B cell (primary cell): ENCODE measurements at regions not wholly inside any gene's neighbourhood (a gene's known extent, or its start where the extent isn't known, plus 50 kb on each side); places are given as distances from the start of the nearest gene placed in this dataset.

Source experiments
- ATAC-seq: fragments of 200-7000 bp; cut with Tn5 transposase; one replicate; pipeline ENCODE4 v1.10.0; 2021; ENCODE audit warnings: low read depth, mild to moderate bottlenecking, moderate number of reproducible peaks, moderate library complexity
- CTCF ChIA-PET: fragments of 350-600 bp; sonication (Branson Sonifier 250); formaldehyde crosslinking; loops from one replicate; lab custom pipeline; 2021; ENCODE audit warnings: antibody characterized with exemption, inconsistent platforms; lab: Charles Lee
- POLR2A ChIA-PET: fragments of 350-600 bp; sonication (Branson Sonifier 250); formaldehyde crosslinking; loops from one replicate; lab custom pipeline; 2021; ENCODE audit warnings: antibody characterized with exemption; lab: Charles Lee
- DNase-seq: peaks from one replicate; pipeline ENCODE4 v3.0.0; 2013
- H2AFZ ChIP-seq: 2 replicates; pipeline ENCODE4 v1.6.1; 2012; ENCODE audit warnings: mild to moderate bottlenecking, low read depth, low read length; ENCODE audit not compliant: insufficient read depth, poor library complexity, severe bottlenecking
- H3K27ac ChIP-seq, 2 donors: 1 replicate in 1 of 2; 2 replicates in 1 of 2; pipeline ENCODE4 v1.5.1; 2012 to 2013; ENCODE audit warnings: low read length in 2 of 2, mild to moderate bottlenecking in 2 of 2, moderate library complexity in 1 of 2
- H3K27me3 ChIP-seq, 4 experiments: fragments of 200-600 bp in 1 of 4; sonication (generic) in 1 of 4; replicated peaks in 1 of 4; 1 replicate in 2 of 4; 2 replicates in 2 of 4; pipeline versions ENCODE4 v1.6.1 to v1.7.0; 2013 to 2016; ENCODE audit warnings: low read length in 3 of 4, mild to moderate bottlenecking in 2 of 4, mixed read lengths in 1 of 4, moderate library complexity in 1 of 4; ENCODE audit not compliant: insufficient read depth in 4 of 4, control insufficient read depth in 3 of 4; ENCODE audit errors: control extremely low read depth in 1 of 4
- H3K36me3 ChIP-seq, 2 experiments: replicated peaks in 1 of 2; 1 replicate in 1 of 2; 2 replicates in 1 of 2; pipeline versions ENCODE4 v1.6.1 to v1.7.1; 2013; ENCODE audit warnings: low read length in 1 of 2; ENCODE audit not compliant: insufficient read depth in 2 of 2, control insufficient read depth in 1 of 2; ENCODE audit errors: control extremely low read depth in 1 of 2, extremely low read depth in 1 of 2
- H3K4me1 ChIP-seq, 2 donors: fragments of 200-600 bp in 1 of 2; sonication (generic) in 1 of 2; 1 replicate in 1 of 2; 2 replicates in 1 of 2; pipeline versions ENCODE4 v1.5.1 to v1.6.1; 2013 to 2017; ENCODE audit warnings: low read length in 2 of 2; ENCODE audit not compliant: control insufficient read depth in 2 of 2, insufficient read depth in 2 of 2
- H3K4me2 ChIP-seq: replicated peaks from 2 replicates; pipeline ENCODE3; 2012; ENCODE audit warnings: mild to moderate bottlenecking, low read depth, low read length; ENCODE audit not compliant: poor library complexity, severe bottlenecking
- H3K4me3 ChIP-seq, 5 experiments: fragments of 200-600 bp in 1 of 5; sonication (generic) in 1 of 5; 1 replicate in 3 of 5; 2 replicates in 2 of 5; pipeline versions ENCODE4 v1.5.1 to v1.7.0; 2011 to 2016; ENCODE audit warnings: low read length in 4 of 5, mild to moderate bottlenecking in 4 of 5, low read depth in 2 of 5, control low read depth in 1 of 5, moderate library complexity in 1 of 5; ENCODE audit not compliant: insufficient read depth in 1 of 5; ENCODE audit errors: control extremely low read depth in 1 of 5, extremely low read depth in 1 of 5
- H3K79me2 ChIP-seq: fragments of 200-600 bp; sonication (generic); one replicate; pipeline ENCODE4 v1.6.0; 2016; ENCODE audit warnings: low read length; ENCODE audit not compliant: control insufficient read depth, insufficient read depth
- H3K9ac ChIP-seq: fragments of 200-600 bp; sonication (generic); 2 replicates; pipeline ENCODE4 v1.6.1; 2017; ENCODE audit warnings: mild to moderate bottlenecking, low read length, moderate library complexity
- H3K9me3 ChIP-seq, 3 donors: one replicate each; pipeline versions ENCODE4 v1.6.1 to v1.7.1; 2013; ENCODE audit warnings: low read length in 2 of 3; ENCODE audit not compliant: control insufficient read depth in 2 of 3, insufficient read depth in 1 of 3; ENCODE audit errors: control extremely low read depth in 1 of 3
- H4K20me1 ChIP-seq: 2 replicates; pipeline ENCODE4 v1.6.0; 2012; ENCODE audit warnings: mild to moderate bottlenecking, low read length; ENCODE audit not compliant: insufficient read depth, control insufficient read depth, poor library complexity, severe bottlenecking
- H3K27ac Mint-ChIP-seq: one replicate; pipeline ENCODE4 v1.8.0; 2021; ENCODE audit warnings: mixed read lengths
- H3K27me3 Mint-ChIP-seq: one replicate; pipeline ENCODE4 v1.8.0; 2021; ENCODE audit warnings: mixed read lengths
- H3K4me1 Mint-ChIP-seq: one replicate; pipeline ENCODE4 v1.8.0; 2021; ENCODE audit warnings: mixed read lengths
- H3K4me3 Mint-ChIP-seq: one replicate; pipeline ENCODE4 v1.8.0; 2021; ENCODE audit warnings: mixed read lengths
- H3K9me3 Mint-ChIP-seq: one replicate; pipeline ENCODE4 v1.8.0; 2022; ENCODE audit warnings: mixed read lengths; ENCODE audit not compliant: insufficient read depth
- CTCF ChIP-seq: fragments of 200-600 bp; IDR thresholded peaks from one replicate; pipeline ENCODE4 v1.8.0; 2022; ENCODE audit warnings: antibody characterized with exemption, mild to moderate bottlenecking
- EZH2 ChIP-seq: IDR thresholded peaks from 2 replicates; pipeline ENCODE4 v1.6.1; 2012; ENCODE audit warnings: borderline replicate concordance, low read depth, mild to moderate bottlenecking, moderate library complexity, low read length; ENCODE audit not compliant: insufficient read depth, poor library complexity, severe bottlenecking
- WGBS: methylation state at CpG from one replicate; pipeline ENCODE4 v1.1.5; 2013; ENCODE audit warnings: missing lambda C conversion rate; ENCODE audit not compliant: insufficient coverage; 5-methylcytosine and 5-hydroxymethylcytosine counted together
- intact Hi-C: fragments of 100-400 bp; cut with micrococcal nuclease; formaldehyde crosslinking; loops from one replicate; pipeline ENCODE4 v1.10.0; 2022

- ChIA-PET POLR2A (no interaction called here), CTCF (no interaction called here)
- Histone ChIP-seq H3K4me2 (no peak overlapping the region), H3K27ac (no peak overlapping the region), H3K36me3 (no peaks in the 10 kb centered on the region), H3K79me2 (no peaks in the 10 kb centered on the region), H4K20me1 (no peaks in the 10 kb centered on the region), H2AFZ (no peak overlapping the region), H3K9ac (no peak overlapping the region), H3K27me3 (peaks cover 0 to 6% (median 1%) of the 10 kb centered on the region in 4 experiments), H3K4me3 (no peak overlapping the region), H3K9me3 (no peaks in the 10 kb centered on the region), H3K4me1 (no peaks in the 10 kb centered on the region)
- DNase-seq (no peak), ATAC-seq (no peak)
- WGBS = 100% methylated on average over 4 of the region's 4 CpGs
- H3K27me3 Mint-ChIP-seq = peaks cover 29% of the 10 kb centered on the region
- TF ChIP-seq EZH2 (no peak), CTCF (no peak)
- no peaks in the 10 kb centered on the region for H3K9me3 Mint-ChIP-seq
- H3K27ac Mint-ChIP-seq = no peak overlapping the region
- no peak overlapping the region for H3K4me3 Mint-ChIP-seq
- H3K4me1 Mint-ChIP-seq = no peaks in the 10 kb centered on the region
- intact Hi-C loops = no loop called here
Observed at GRCh38 chr14:76589246-76589645, 172.0 kb upstream of the VASH1 start.

GRCh38 chr14:76591266-76591665, 170.0 kb upstream of the VASH1 start:
- no peak overlapping the region for H3K27ac Mint-ChIP-seq
- H3K9me3 Mint-ChIP-seq = no peaks in the 10 kb centered on the region
- peaks cover 31% of the 10 kb centered on the region for H3K27me3 Mint-ChIP-seq
- ATAC-seq = no peak
- intact Hi-C loops = no loop called here
- no peaks in the 10 kb centered on the region for H3K4me1 ChIP-seq
- CTCF ChIA-PET = no interaction called here
- H3K4me3 Mint-ChIP-seq = no peak overlapping the region
- H3K9ac ChIP-seq = no peak overlapping the region
- POLR2A ChIA-PET = no interaction called here
- H3K9me3 ChIP-seq = no peaks in the 10 kb centered on the region
- H4K20me1 ChIP-seq = no peaks in the 10 kb centered on the region
- no peaks in the 10 kb centered on the region for H3K4me1 Mint-ChIP-seq
- H3K27ac ChIP-seq = no peak overlapping the region
- DNase-seq = no peak
- no peak overlapping the region for H3K4me2 ChIP-seq
- no peaks in the 10 kb centered on the region for H3K79me2 ChIP-seq
- 65% methylated on average over 8 of the region's 10 CpGs for WGBS
- H3K36me3 ChIP-seq = no peaks in the 10 kb centered on the region
- TF ChIP-seq CTCF = no peak
- no peak for TF ChIP-seq EZH2
- H3K4me3 ChIP-seq = no peak overlapping the region
- peaks cover 0 to 6% (median 1%) of the 10 kb centered on the region in 4 experiments for H3K27me3 ChIP-seq
- no peak overlapping the region for H2AFZ ChIP-seq
